Effector memory CD8-positive, alpha-beta T cell (primary cell): ENCODE measurements at regions not wholly inside any gene's neighbourhood (a gene's known extent, or its start where the extent isn't known, plus 50 kb on each side); places are given as distances from the start of the nearest gene placed in this dataset.
"Not testable (repeated sequence)": the region's sequence is repeated elsewhere in the genome, so short reads cannot be mapped to it uniquely, and the experiment has no call there.

Experiments used
- ATAC-seq: fragments of 150-1000 bp; cut with Tn5 transposase; replicated peaks from 2 replicates; pipeline ENCODE4 v1.10.0; 2021; ENCODE audit warnings: mild to moderate bottlenecking, moderate library complexity
- DNase-seq, 3 experiments: peaks; one replicate each; pipeline ENCODE4 v3.0.0; 2021
- H3K27ac Mint-ChIP-seq, 2 donors: one replicate each; pipeline ENCODE4 v1.8.0; 2022; ENCODE audit warnings: mild to moderate bottlenecking in 2 of 2, mixed read lengths in 2 of 2, moderate library complexity in 2 of 2
- H3K27me3 Mint-ChIP-seq, 2 donors: one replicate each; pipeline ENCODE4 v1.8.0; 2022; ENCODE audit warnings: mixed read lengths in 2 of 2
- H3K36me3 Mint-ChIP-seq: one replicate; pipeline ENCODE4 v1.8.0; 2022; ENCODE audit warnings: mild to moderate bottlenecking, moderate library complexity, mixed read lengths; ENCODE audit not compliant: insufficient read depth
- H3K4me1 Mint-ChIP-seq, 2 donors: one replicate each; pipeline ENCODE4 v1.8.0; 2022; ENCODE audit warnings: low read depth in 2 of 2, mixed read lengths in 2 of 2
- H3K4me3 Mint-ChIP-seq, 2 donors: one replicate each; pipeline ENCODE4 v1.8.0; 2022; ENCODE audit warnings: mild to moderate bottlenecking in 2 of 2, mixed read lengths in 2 of 2, moderate library complexity in 2 of 2
- H3K9me3 Mint-ChIP-seq, 2 donors: one replicate each; pipeline ENCODE4 v1.8.0; 2022; ENCODE audit warnings: mixed read lengths in 2 of 2

DNA sequence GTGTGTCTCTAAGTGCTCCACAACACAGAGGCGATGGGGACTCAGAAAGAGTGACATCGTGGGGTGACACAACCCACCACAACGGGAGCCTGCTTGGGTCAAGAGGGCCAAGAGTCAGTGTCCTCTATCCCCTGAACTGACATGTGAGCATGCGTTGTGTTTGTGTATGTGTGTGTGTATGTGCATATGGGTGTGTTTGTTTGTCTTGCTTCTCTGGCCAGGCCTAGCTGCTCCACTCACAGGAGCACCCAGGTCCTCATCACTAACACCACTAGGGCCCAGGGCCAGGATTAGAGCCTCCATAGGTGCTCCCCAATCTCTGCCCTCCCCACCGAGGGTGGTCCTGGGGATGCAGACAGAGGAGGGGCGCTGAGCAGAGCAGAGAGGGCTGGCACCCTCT lies 115.0 kb upstream of the CTSV start:
- Mint-ChIP-seq H3K27me3 (peaks cover 3 to 4% of the 10 kb centered on the region in 2 donors), H3K9me3 (no peaks in the 10 kb centered on the region), H3K36me3 (no peaks in the 10 kb centered on the region), H3K4me3 (no peak overlapping the region), H3K4me1 (no peaks in the 10 kb centered on the region), H3K27ac (no peak overlapping the region)
- DNase-seq, result no peak
- ATAC-seq, result no peak

DNA sequence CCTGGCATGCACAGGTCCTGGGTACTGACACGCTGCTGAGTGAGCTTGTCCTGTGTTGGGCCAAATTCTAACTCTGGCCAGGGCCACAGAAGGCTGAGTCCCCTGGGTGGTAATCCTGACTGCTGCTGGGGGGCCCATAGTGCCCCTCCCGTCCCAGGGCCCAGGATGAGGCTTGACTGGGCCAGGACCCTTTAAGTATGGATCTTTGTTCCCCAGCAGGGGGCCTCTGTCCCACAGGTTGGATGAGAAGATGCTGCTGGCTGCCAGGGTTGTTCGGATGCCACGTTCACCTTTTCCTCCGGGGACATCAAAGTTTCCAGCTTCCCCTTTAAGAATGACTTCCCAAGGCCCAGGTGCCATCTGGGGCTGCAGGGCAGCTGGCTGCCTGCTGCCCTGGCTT lies 114.2 kb upstream of the CTSV start:
- not testable (repeated sequence) for H3K4me1 Mint-ChIP-seq, H3K27me3 Mint-ChIP-seq, H3K4me3 Mint-ChIP-seq, H3K27ac Mint-ChIP-seq, ATAC-seq, H3K36me3 Mint-ChIP-seq, DNase-seq, H3K9me3 Mint-ChIP-seq

DNA sequence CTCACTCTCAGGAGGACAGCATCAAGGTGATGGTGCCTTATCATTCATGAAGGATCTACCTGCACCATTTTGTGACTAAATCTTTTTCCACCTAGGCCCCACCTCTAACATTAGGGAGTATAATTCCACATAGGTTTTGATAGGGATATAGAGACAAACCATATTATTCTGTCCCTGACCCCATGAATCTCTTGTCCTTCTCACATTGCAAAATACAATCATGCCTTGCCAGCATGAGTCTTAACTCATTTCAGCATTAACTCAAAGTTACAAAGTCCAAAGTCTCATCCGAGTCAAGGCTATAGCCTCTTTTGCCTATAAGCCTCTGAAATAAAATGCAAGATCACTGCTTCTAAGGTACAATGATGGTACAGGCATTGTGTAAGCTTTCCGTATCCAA lies 111.5 kb upstream of the CTSV start:
- not testable (repeated sequence) for H3K27ac Mint-ChIP-seq, H3K36me3 Mint-ChIP-seq, DNase-seq, H3K27me3 Mint-ChIP-seq, H3K4me3 Mint-ChIP-seq, H3K4me1 Mint-ChIP-seq, H3K9me3 Mint-ChIP-seq, ATAC-seq

DNA sequence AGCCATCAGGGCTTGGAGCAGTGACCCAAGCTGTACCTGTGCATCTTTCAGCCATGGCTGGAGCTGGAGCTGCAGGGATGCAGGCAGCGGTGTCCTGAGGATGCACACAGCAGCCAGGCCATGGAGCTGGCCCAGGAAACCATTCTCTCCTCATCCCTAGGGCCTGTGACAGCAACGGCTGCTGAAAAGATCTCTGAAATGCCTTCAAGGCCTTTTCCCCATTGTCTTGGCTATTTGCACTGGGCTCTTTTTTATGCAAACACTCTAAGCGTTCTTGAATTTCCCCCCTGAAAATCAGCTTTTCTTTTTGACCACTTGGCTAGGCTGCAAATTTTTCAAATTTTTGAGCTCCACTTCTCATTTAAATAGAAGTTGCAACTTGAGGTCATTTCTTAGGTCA lies 109.5 kb upstream of the CTSV start:
- not testable (repeated sequence) for H3K36me3 Mint-ChIP-seq, H3K27me3 Mint-ChIP-seq, H3K4me3 Mint-ChIP-seq, DNase-seq, H3K4me1 Mint-ChIP-seq, H3K9me3 Mint-ChIP-seq, ATAC-seq, H3K27ac Mint-ChIP-seq

DNA sequence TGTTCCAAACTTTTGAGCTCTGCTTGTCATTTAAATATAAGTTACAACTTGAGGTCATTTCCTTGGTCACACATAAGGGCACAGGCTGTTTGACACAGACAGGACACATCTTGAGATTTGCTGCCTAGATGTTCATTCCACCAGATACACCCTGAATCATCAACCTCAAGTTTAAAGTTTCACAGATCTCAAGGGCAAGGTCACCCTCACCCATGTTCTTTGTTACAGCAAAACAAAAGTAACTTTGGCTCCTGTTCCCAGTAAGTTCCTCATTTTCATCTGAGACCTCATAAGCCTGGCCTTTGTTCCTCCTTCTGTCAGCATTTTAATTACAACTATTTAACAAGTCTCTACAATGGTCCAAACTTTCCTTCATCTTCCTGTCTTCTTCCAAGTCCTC lies 106.7 kb upstream of the CTSV start:
- ATAC-seq, H3K9me3 Mint-ChIP-seq: not testable (repeated sequence)

DNA sequence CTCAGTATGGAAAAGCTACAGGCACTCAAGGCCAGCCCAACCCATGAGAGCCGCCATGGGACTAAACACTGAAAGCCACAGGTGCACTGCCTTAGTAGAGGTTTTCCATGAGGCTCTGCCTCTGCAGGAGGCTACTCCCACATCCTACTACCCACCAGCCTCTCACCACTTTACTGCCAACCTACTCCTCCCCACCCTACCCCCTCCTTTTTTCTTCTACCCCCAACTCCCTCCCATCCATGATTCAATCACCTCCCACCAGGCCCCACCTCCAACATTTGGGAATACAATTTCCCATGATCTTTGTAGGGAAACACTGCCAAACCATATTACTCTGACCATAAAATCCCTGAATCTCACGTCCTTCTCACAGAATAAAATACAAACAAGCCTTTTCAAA lies 101.6 kb upstream of the CTSV start:
- Mint-ChIP-seq H3K4me3 (no peak overlapping the region), H3K9me3 (no peaks in the 10 kb centered on the region), H3K4me1 (no peaks in the 10 kb centered on the region), H3K27me3 (no peaks in the 10 kb centered on the region), H3K27ac (no peak overlapping the region), H3K36me3 (no peaks in the 10 kb centered on the region)
- ATAC-seq (no peak), DNase-seq (no peak)

More for the DNA sequence above, 106.7 kb upstream of the CTSV start:
- H3K36me3 Mint-ChIP-seq, H3K27me3 Mint-ChIP-seq, H3K4me1 Mint-ChIP-seq, DNase-seq, H3K27ac Mint-ChIP-seq, H3K4me3 Mint-ChIP-seq: not testable (repeated sequence)

DNA sequence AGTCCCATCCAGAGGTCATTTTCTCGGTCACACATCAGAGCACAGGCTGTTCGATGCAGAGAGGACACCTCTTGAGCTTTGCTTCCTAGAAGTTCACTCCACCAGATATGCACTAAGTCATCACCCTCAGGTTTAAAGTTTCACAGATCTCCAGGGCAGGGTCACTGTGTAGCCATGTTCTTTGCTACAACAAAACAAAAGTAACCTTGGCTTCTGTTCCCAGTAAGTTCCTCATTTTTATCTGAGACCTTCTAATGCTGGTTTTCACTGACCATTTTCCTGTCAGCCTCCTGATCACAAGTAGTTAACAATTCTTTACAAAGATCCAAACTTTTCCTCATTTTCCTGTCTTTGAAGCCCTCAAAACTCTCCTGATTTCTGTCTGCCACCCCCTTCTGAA lies 97.5 kb upstream of the CTSV start:
- Mint-ChIP-seq H3K9me3 (no peaks in the 10 kb centered on the region), H3K27ac (no peak overlapping the region), H3K4me3 (no peak overlapping the region), H3K27me3 (no peaks in the 10 kb centered on the region), H3K36me3 (no peaks in the 10 kb centered on the region), H3K4me1 (no peaks in the 10 kb centered on the region)
- ATAC-seq (no peak), DNase-seq (no peak)

DNA sequence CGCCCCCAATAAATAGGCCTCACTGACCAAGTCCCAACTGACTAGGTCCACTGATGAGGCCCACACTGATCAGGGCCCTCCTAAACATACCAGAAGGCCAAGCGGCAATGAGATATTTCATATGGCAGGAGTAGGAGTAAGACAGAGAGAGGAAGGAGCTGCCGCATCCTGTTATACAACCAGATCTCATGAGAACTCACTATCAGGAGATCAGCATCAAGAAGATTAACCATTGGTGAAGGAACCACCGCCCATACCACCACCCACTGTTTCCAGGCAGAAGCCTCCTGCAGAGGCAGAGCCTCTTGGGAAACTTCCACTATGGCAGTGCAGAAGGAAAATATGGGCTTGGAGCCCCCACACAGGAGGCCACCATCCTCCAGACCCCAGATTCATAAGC lies 95.0 kb upstream of the CTSV start:
- not testable (repeated sequence) for H3K4me1 Mint-ChIP-seq, H3K27me3 Mint-ChIP-seq, H3K4me3 Mint-ChIP-seq, H3K9me3 Mint-ChIP-seq, H3K27ac Mint-ChIP-seq, DNase-seq, ATAC-seq, H3K36me3 Mint-ChIP-seq

DNA sequence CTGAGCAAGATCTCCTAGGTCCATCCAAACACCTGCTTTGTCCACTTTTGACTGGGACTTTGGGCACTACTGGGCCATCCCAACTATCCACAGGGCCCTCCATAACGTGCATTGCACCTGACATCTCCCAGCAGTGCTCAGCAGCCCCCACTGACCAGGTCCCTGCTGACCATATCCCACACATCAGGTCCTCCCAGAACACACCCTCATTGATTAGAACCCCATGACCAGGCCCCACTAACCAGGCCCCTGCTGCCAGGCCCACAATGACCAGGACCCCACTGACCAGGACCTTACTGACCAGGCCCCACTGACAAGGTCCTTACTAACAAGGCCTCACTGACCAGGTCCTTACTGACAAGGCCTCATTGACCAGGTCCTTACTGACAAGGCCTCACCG lies 93.9 kb upstream of the CTSV start:
- Mint-ChIP-seq H3K4me3 (no peak overlapping the region), H3K9me3 (no peaks in the 10 kb centered on the region)

DNA sequence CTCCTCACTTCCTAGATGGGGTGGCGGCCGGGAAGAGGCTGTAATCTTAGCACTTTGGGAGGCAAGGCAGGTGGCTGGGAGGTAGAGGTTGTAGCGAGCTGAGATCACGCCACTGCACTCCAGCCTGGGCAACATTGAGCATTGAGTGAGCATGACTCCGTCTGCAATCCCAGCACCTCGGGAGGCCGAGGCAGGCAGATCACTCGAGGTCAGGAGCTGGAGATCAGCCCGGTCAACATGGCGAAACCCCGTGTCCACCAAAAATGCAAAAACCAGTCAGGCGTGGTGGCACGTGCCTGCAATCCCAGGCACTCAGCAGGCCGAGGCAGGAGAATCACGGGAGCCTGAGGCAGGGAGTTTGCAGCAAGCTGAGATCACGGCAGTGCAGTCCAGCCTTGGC lies 91.9 kb upstream of the CTSV start:
- H3K36me3 Mint-ChIP-seq, H3K9me3 Mint-ChIP-seq, ATAC-seq, DNase-seq, H3K27me3 Mint-ChIP-seq, H3K4me1 Mint-ChIP-seq, H3K27ac Mint-ChIP-seq, H3K4me3 Mint-ChIP-seq: not testable (repeated sequence)

More for the DNA sequence above, 93.9 kb upstream of the CTSV start:
- DNase-seq, result no peak
- no peaks in the 10 kb centered on the region for H3K27me3 Mint-ChIP-seq
- ATAC-seq, result no peak
- no peaks in the 10 kb centered on the region for H3K36me3 Mint-ChIP-seq
- H3K27ac Mint-ChIP-seq, result peak overlapping the region in 1 of 2 donors; percentile 6
- H3K4me1 Mint-ChIP-seq, result no peaks in the 10 kb centered on the region

DNA sequence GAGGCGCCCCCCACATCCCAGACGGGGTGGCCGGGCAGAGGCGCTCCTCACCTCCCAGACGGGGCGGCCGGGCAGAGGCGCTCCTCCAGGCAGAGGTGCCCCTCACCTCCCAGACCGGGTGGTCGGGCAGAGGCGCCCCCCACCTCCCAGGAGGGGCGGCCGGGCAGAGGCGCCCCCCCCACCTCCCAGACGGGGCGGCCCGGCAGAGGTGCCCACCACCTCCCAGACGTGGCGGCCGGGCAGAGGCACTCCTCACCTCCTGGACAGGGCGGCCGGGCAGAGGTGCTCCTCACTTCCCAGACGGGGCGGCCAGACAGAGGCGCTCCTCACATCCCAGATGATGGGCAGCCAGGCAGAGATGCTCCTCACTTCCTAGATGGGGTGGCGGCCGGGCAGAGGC lies 91.4 kb upstream of the CTSV start:
- not testable (repeated sequence) for H3K4me1 Mint-ChIP-seq, ATAC-seq, H3K27ac Mint-ChIP-seq, H3K4me3 Mint-ChIP-seq, DNase-seq, H3K36me3 Mint-ChIP-seq, H3K27me3 Mint-ChIP-seq, H3K9me3 Mint-ChIP-seq

DNA sequence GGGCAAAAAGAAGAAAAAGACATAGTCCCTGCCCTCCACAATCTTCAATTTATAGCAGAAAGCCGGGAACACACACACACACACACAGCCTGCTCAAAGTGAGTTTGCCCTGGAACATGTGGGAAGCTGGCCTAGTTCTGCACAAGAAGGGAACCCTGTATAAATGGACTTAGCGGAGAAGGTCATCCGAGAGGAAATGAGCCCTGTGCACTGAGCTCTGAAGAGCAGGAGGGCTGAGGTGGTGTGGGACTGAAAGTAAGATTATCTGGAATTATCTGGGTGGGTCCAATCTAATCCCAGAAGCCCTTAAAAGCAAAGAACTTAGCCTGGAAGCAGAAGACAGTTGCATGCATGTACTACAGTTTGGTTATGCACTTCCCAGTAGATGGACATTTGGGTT lies 90.0 kb upstream of the CTSV start:
- DNase-seq (no peak), ATAC-seq (no peak)
- Mint-ChIP-seq H3K27me3 (no peaks in the 10 kb centered on the region), H3K4me3 (no peak overlapping the region), H3K36me3 (no peaks in the 10 kb centered on the region), H3K27ac (no peak overlapping the region), H3K4me1 (no peaks in the 10 kb centered on the region), H3K9me3 (no peaks in the 10 kb centered on the region)

DNA sequence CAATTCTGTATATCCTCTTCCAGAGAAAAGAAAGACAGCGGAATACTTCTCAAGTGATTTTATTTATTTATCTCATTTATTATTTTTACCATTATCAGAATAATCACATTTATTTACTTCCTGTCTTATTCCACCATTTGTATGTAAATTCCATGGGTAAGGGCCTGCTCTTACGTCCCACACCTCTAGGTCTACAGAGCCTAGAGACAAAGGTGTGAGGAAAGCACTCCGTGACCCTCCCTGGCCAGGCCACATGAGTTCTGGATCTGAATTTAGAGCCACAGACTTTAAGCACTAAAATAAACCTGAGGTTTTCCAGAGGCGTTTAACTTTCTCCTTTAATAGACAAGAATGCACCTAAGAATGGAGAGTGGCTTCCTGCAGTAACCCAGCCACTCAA lies 85.3 kb upstream of the CTSV start:
- no peaks in the 10 kb centered on the region for H3K4me1 Mint-ChIP-seq

DNA sequence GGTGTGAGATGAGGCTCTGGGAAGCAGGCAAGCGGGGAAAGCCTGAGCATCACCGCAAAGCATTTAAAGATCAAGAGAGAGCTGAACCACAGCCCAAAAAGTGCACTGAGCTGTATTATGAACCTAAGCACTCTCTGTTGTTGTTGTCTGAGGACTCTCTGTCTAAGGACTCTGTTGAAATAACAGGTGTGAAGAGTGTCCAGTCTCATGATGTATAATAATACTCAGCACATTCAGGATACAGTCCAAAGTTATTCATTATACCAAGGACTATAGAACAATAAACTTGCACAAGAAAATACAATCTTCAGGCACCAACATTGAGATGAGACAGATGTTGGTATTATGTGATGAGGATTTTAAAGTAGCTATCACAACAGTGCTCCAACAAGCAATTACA lies 71.8 kb upstream of the CTSV start:
- Mint-ChIP-seq H3K27me3 (peaks cover 12 to 28% of the 10 kb centered on the region in 2 donors), H3K27ac (no peak overlapping the region), H3K4me1 (peaks cover 0 to 1% of the 10 kb centered on the region in 2 donors), H3K36me3 (no peaks in the 10 kb centered on the region), H3K4me3 (no peak overlapping the region), H3K9me3 (no peaks in the 10 kb centered on the region)
- ATAC-seq (no peak), DNase-seq (no peak)

More for the DNA sequence above, 85.3 kb upstream of the CTSV start:
- no peaks in the 10 kb centered on the region for H3K27me3 Mint-ChIP-seq
- no peak overlapping the region for H3K4me3 Mint-ChIP-seq
- H3K27ac Mint-ChIP-seq, result no peak overlapping the region
- no peak for DNase-seq
- H3K36me3 Mint-ChIP-seq, result no peaks in the 10 kb centered on the region
- ATAC-seq, result no peak
- no peaks in the 10 kb centered on the region for H3K9me3 Mint-ChIP-seq

DNA sequence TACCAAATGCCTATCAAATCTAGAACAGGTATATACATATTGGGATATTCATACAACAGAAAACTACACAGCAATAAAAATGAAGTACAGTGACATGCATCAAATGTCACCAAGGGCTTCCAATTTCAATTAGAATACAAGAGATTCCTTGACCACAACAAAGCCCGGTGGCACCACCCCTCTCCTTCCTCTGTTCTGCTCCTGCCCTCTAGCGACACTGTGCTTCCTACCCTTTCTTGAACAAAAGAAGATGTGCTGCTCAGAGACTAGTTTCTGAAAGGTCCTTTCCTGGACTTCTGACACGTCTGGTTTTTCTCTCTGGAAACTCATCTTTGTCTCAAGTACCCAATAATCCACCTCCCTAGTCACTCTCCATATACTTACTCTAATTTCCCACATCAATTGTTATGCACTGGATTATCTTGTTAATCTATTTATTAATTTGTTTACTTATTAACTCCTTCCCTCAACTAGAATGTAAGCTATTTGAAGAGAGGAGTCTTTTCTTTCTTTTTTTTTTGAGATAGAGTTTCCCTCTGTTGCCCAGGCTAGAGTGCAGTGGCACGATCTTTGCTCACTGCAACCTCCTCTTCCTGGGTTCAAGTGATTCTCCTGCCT lies 70.4 kb upstream of the CTSV start:
- Mint-ChIP-seq H3K4me3 (no peak overlapping the region), H3K4me1 (peaks cover 0 to 1% of the 10 kb centered on the region in 2 donors), H3K9me3 (no peaks in the 10 kb centered on the region), H3K36me3 (no peaks in the 10 kb centered on the region), H3K27me3 (peaks cover 12 to 28% of the 10 kb centered on the region in 2 donors), H3K27ac (no peak overlapping the region)
- ATAC-seq (no peak), DNase-seq (no peak)
